HG02970 (cell line): ENCODE measurements at regions not wholly inside any gene's neighbourhood (a gene's known extent, or its start where the extent isn't known, plus 50 kb on each side); places are given as distances from the start of the nearest gene placed in this dataset.

Experiments used
- ATAC-seq: cut with Tn5 transposase; IDR thresholded peaks from one replicate; pipeline ENCODE4 v1.9.1; 2021; ENCODE audit warnings: mild to moderate bottlenecking, moderate library complexity, moderate number of reproducible peaks; ENCODE audit not compliant: unreplicated experiment, low FRiP score

GRCh38 chr11:112457532-112457931 lies 196.9 kb upstream of the PLET1 start:
- ATAC-seq = no peak

GRCh38 chr11:112459001-112459400 lies 198.3 kb upstream of the PLET1 start:
- ATAC-seq = no peak

- ATAC-seq = no peak
These were observed 199.5 kb upstream of the PLET1 start for GRCh38 chr11:112460141-112460540.

- ATAC-seq = no peak
These were observed 204.3 kb upstream of the PLET1 start for GRCh38 chr11:112464949-112465348.

GRCh38 chr11:112465433-112466024 lies 204.9 kb upstream of the PLET1 start:
- ATAC-seq = no peak

GRCh38 chr11:112467721-112468120 lies 207.1 kb upstream of the PLET1 start:
- ATAC-seq = no peak

- no peak for ATAC-seq
These were observed 208.7 kb upstream of the PLET1 start for GRCh38 chr11:112469376-112469775.

- no peak for ATAC-seq
These were observed 209.7 kb upstream of the PLET1 start for GRCh38 chr11:112470355-112470754.

GRCh38 chr11:112471731-112472130 lies 211.1 kb upstream of the PLET1 start:
- no peak for ATAC-seq

GRCh38 chr11:112477152-112477551 lies 216.5 kb upstream of the PLET1 start:
- ATAC-seq = no peak

GRCh38 chr11:112477581-112478317 lies 217.1 kb upstream of the PLET1 start:
- no peak for ATAC-seq

- no peak for ATAC-seq
These were observed 218.1 kb upstream of the PLET1 start for GRCh38 chr11:112478806-112479205.

GRCh38 chr11:112481431-112481830 lies 220.8 kb upstream of the PLET1 start:
- ATAC-seq = no peak

- no peak for ATAC-seq
These were observed 221.2 kb upstream of the PLET1 start for GRCh38 chr11:112481893-112482292.

- no peak for ATAC-seq
These were observed 224.6 kb upstream of the PLET1 start for GRCh38 chr11:112485280-112485679.

- ATAC-seq = no peak
These were observed 237.2 kb upstream of the PLET1 start for GRCh38 chr11:112497826-112498225.

GRCh38 chr11:112498701-112499100 lies 238.0 kb upstream of the PLET1 start:
- ATAC-seq = no peak

- ATAC-seq = no peak
These were observed 238.7 kb upstream of the PLET1 start for GRCh38 chr11:112499153-112499880.

- no peak for ATAC-seq
These were observed 239.2 kb upstream of the PLET1 start for GRCh38 chr11:112499881-112500204.

GRCh38 chr11:112503410-112503809 lies 242.8 kb upstream of the PLET1 start:
- ATAC-seq = no peak

- no peak for ATAC-seq
These were observed 243.4 kb upstream of the PLET1 start for GRCh38 chr11:112504056-112504455.

GRCh38 chr11:112506852-112507251 lies 246.2 kb upstream of the PLET1 start:
- ATAC-seq = no peak
